ENCODE measurements at regions not wholly inside any gene's neighbourhood (a gene's known extent, or its start where the extent isn't known, plus 50 kb on each side); places are given as distances from the start of the nearest gene placed in this dataset.

GRCh38 chr3:72339670-72340030 is 508.6 kb downstream of the SHQ1 start:
- H2AFZ ChIP-seq (ENCODE audit: low read length), result no peak overlapping the region
- TF ChIP-seq CTCF (IDR thresholded peaks at IDR 0.05; ENCODE audit: low read length) (no peak), EZH2 (optimal IDR thresholded peaks at IDR 0.05; ENCODE audit: low read depth, low read length) (no peak), EZH2phosphoT487 (IDR thresholded peaks at IDR 0.05; ENCODE audit: low read length) (no peak)
- no peak for DNase-seq
- H3K4me2 ChIP-seq (ENCODE audit: low read depth, low read length), result no peak overlapping the region
- no peaks in the 10 kb centered on the region for H3K9me2 ChIP-seq (replicated peaks; ENCODE audit: insufficient read depth, low read length)
- H3K27ac ChIP-seq (ENCODE audit: low read length), result no peak overlapping the region
- H3K79me2 ChIP-seq (ENCODE audit: low read length), result no peaks in the 10 kb centered on the region
- H4K20me1 ChIP-seq (ENCODE audit: insufficient read depth, low read length), result no peaks in the 10 kb centered on the region
- H3K9me3 ChIP-seq (replicated peaks; ENCODE audit: insufficient read depth, low read length), result no peaks in the 10 kb centered on the region
- no peaks in the 10 kb centered on the region for H3K4me1 ChIP-seq (ENCODE audit: low read length)
- H3K4me3 ChIP-seq (ENCODE audit: low read length), result no peak overlapping the region
- H3K36me3 ChIP-seq (replicated peaks; ENCODE audit: insufficient read depth, low read length), result no peaks in the 10 kb centered on the region
- H3K9ac ChIP-seq (ENCODE audit: low read length), result no peak overlapping the region
- H3F3A ChIP-seq (ENCODE audit: insufficient read depth, low read length), result no peaks in the 10 kb centered on the region
- H3K27me3 ChIP-seq (replicated peaks; ENCODE audit: insufficient read depth, low read length), result no peaks in the 10 kb centered on the region

GRCh38 chr3:72338942-72339669 is 509.1 kb downstream of the SHQ1 start:
- Histone ChIP-seq H3K4me2 (ENCODE audit: low read depth, low read length) (no peak overlapping the region), H3K9ac (ENCODE audit: low read length) (no peak overlapping the region), H3K4me1 (ENCODE audit: low read length) (no peaks in the 10 kb centered on the region), H4K20me1 (ENCODE audit: insufficient read depth, low read length) (no peaks in the 10 kb centered on the region), H3K9me3 (replicated peaks; ENCODE audit: insufficient read depth, low read length) (no peaks in the 10 kb centered on the region), H3K4me3 (ENCODE audit: low read length) (no peak overlapping the region), H3K36me3 (replicated peaks; ENCODE audit: insufficient read depth, low read length) (no peaks in the 10 kb centered on the region), H3K27me3 (replicated peaks; ENCODE audit: insufficient read depth, low read length) (no peaks in the 10 kb centered on the region), H2AFZ (ENCODE audit: low read length) (no peak overlapping the region), H3K9me2 (replicated peaks; ENCODE audit: insufficient read depth, low read length) (no peaks in the 10 kb centered on the region), H3F3A (ENCODE audit: insufficient read depth, low read length) (no peaks in the 10 kb centered on the region), H3K27ac (ENCODE audit: low read length) (no peak overlapping the region), H3K79me2 (ENCODE audit: low read length) (no peaks in the 10 kb centered on the region)
- DNase-seq, result no peak
- TF ChIP-seq EZH2 (optimal IDR thresholded peaks at IDR 0.05; ENCODE audit: low read depth, low read length) (no peak), EZH2phosphoT487 (IDR thresholded peaks at IDR 0.05; ENCODE audit: low read length) (no peak), CTCF (IDR thresholded peaks at IDR 0.05; ENCODE audit: low read length) (no peak)

- Histone ChIP-seq H3K9me3 (replicated peaks; ENCODE audit: insufficient read depth, low read length) (no peaks in the 10 kb centered on the region), H3K9me2 (replicated peaks; ENCODE audit: insufficient read depth, low read length) (no peaks in the 10 kb centered on the region), H3F3A (ENCODE audit: insufficient read depth, low read length) (no peaks in the 10 kb centered on the region), H3K4me1 (ENCODE audit: low read length) (no peaks in the 10 kb centered on the region), H3K27ac (ENCODE audit: low read length) (no peak overlapping the region), H3K4me2 (ENCODE audit: low read depth, low read length) (no peak overlapping the region), H3K36me3 (replicated peaks; ENCODE audit: insufficient read depth, low read length) (no peaks in the 10 kb centered on the region), H3K9ac (ENCODE audit: low read length) (no peak overlapping the region), H3K4me3 (ENCODE audit: low read length) (no peak overlapping the region), H2AFZ (ENCODE audit: low read length) (no peak overlapping the region), H3K79me2 (ENCODE audit: low read length) (no peaks in the 10 kb centered on the region), H3K27me3 (replicated peaks; ENCODE audit: insufficient read depth, low read length) (no peaks in the 10 kb centered on the region), H4K20me1 (ENCODE audit: insufficient read depth, low read length) (no peaks in the 10 kb centered on the region)
- TF ChIP-seq EZH2 (optimal IDR thresholded peaks at IDR 0.05; ENCODE audit: low read depth, low read length) (no peak), EZH2phosphoT487 (IDR thresholded peaks at IDR 0.05; ENCODE audit: low read length) (no peak)
- DNase-seq, result no peak
Observed at GRCh38 chr3:72338082-72338941, 509.9 kb downstream of the SHQ1 start.
